DND-41 (cell line): ENCODE measurements at regions not wholly inside any gene's neighbourhood (a gene's known extent, or its start where the extent isn't known, plus 50 kb on each side); places are given as distances from the start of the nearest gene placed in this dataset.

Experiments
- ATAC-seq: fragments of 200-7000 bp; cut with Tn5 transposase; 3 replicates; pipeline ENCODE4 v1.9.1; 2021; ENCODE audit warnings: low read depth; ENCODE audit not compliant: insufficient read depth
- DNase-seq: peaks from one replicate; pipeline ENCODE4 v3.0.0-alpha.2; 2020
- H2AFZ ChIP-seq: 2 replicates; pipeline ENCODE4 v1.6.0; 2012; ENCODE audit warnings: low read depth, low read length
- H3K27ac ChIP-seq: 2 replicates; pipeline ENCODE4 v1.5.1; 2012; ENCODE audit warnings: low read length, inconsistent platforms
- H3K27me3 ChIP-seq: fragments of 200-600 bp; sonication (generic); 2 replicates; pipeline ENCODE4 v1.6.0; 2012; ENCODE audit warnings: low read length, mild to moderate bottlenecking, inconsistent platforms; ENCODE audit not compliant: insufficient read depth, poor library complexity
- H3K36me3 ChIP-seq: 2 replicates; pipeline ENCODE4 v1.5.1; 2012; ENCODE audit warnings: low read length, inconsistent platforms; ENCODE audit not compliant: insufficient read depth
- H3K4me1 ChIP-seq: 2 replicates; pipeline ENCODE4 v1.5.1; 2012; ENCODE audit warnings: mild to moderate bottlenecking, low read length; ENCODE audit not compliant: insufficient read depth
- H3K4me2 ChIP-seq: 2 replicates; pipeline ENCODE4 v1.6.0; 2012; ENCODE audit warnings: mild to moderate bottlenecking, moderate library complexity, low read length, inconsistent platforms; ENCODE audit not compliant: insufficient read depth
- H3K4me3 ChIP-seq, 2 experiments: fragments of 200-600 bp in 1 of 2; shearing (Covaris generic) in 1 of 2; 2 replicates each; pipeline ENCODE4 v1.5.1; 2012 to 2016; ENCODE audit warnings: inconsistent platforms in 2 of 2, low read length in 2 of 2, mild to moderate bottlenecking in 2 of 2, low read depth in 1 of 2, moderate library complexity in 1 of 2
- H3K79me2 ChIP-seq: 2 replicates; pipeline ENCODE4 v1.6.0; 2012; ENCODE audit warnings: low read length, inconsistent platforms; ENCODE audit not compliant: insufficient read depth
- H3K9ac ChIP-seq: 2 replicates; pipeline ENCODE4 v1.6.0; 2012; ENCODE audit warnings: low read depth, mild to moderate bottlenecking, inconsistent platforms, low read length, moderate library complexity
- H3K9me3 ChIP-seq: 2 replicates; pipeline ENCODE4 v1.5.1; 2012; ENCODE audit warnings: low read length, moderate library complexity, mild to moderate bottlenecking, inconsistent platforms; ENCODE audit not compliant: insufficient read depth, severe bottlenecking
- H4K20me1 ChIP-seq: 2 replicates; pipeline ENCODE4 v1.6.0; 2012; ENCODE audit warnings: low read length; ENCODE audit not compliant: insufficient read depth
- EZH2 ChIP-seq: IDR thresholded peaks from 3 replicates; pipeline ENCODE4 v1.6.1; 2012; ENCODE audit warnings: borderline replicate concordance, low read depth, mild to moderate bottlenecking, moderate library complexity, low read length, inconsistent platforms; ENCODE audit not compliant: severe bottlenecking
- TF ChIP-seq, protein P1 (sequence below): IDR thresholded peaks from 2 replicates; pipeline ENCODE4 v1.5.1; 2012; ENCODE audit warnings: borderline replicate concordance, low read length, moderate library complexity, mild to moderate bottlenecking; ENCODE audit not compliant: poor library complexity, severe bottlenecking; ENCODE audit errors: extremely low read depth

DNA sequence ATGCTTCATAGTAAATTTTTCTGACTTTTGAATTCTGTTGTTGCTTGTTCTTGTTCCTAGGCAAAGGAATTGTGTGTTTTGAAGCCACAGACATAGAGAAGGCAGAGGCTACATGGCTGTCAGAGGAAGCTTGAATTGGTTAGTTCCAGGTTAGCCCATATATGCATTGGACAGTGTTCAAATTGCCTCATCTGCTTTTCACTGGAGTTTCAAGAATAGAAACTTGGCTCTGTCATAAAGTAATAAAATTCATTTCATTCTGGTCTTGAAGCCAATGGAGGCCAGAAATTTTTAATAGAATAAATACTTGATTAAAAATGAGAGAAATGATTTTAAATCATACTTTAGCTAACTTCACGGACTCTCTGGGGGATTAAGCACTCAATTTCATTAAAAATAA, 178.0 kb downstream of the YIPF5 start:
- no peak for DNase-seq
- no peaks in the 10 kb centered on the region for H3K36me3 ChIP-seq
- no peak overlapping the region for H2AFZ ChIP-seq
- H3K4me3 ChIP-seq, result no peak overlapping the region
- no peak for ATAC-seq
- peaks cover 13% of the 10 kb centered on the region for H3K27me3 ChIP-seq
- no peaks in the 10 kb centered on the region for H3K79me2 ChIP-seq
- H3K9me3 ChIP-seq, result no peaks in the 10 kb centered on the region
- H3K4me2 ChIP-seq, result no peak overlapping the region
- H4K20me1 ChIP-seq, result no peaks in the 10 kb centered on the region
- H3K9ac ChIP-seq, result no peak overlapping the region
- H3K4me1 ChIP-seq, result no peaks in the 10 kb centered on the region
- no peak for TF ChIP-seq EZH2
- TF ChIP-seq, protein P1, sequence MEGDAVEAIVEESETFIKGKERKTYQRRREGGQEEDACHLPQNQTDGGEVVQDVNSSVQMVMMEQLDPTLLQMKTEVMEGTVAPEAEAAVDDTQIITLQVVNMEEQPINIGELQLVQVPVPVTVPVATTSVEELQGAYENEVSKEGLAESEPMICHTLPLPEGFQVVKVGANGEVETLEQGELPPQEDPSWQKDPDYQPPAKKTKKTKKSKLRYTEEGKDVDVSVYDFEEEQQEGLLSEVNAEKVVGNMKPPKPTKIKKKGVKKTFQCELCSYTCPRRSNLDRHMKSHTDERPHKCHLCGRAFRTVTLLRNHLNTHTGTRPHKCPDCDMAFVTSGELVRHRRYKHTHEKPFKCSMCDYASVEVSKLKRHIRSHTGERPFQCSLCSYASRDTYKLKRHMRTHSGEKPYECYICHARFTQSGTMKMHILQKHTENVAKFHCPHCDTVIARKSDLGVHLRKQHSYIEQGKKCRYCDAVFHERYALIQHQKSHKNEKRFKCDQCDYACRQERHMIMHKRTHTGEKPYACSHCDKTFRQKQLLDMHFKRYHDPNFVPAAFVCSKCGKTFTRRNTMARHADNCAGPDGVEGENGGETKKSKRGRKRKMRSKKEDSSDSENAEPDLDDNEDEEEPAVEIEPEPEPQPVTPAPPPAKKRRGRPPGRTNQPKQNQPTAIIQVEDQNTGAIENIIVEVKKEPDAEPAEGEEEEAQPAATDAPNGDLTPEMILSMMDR, result no peak
- no peak overlapping the region for H3K27ac ChIP-seq

DNA sequence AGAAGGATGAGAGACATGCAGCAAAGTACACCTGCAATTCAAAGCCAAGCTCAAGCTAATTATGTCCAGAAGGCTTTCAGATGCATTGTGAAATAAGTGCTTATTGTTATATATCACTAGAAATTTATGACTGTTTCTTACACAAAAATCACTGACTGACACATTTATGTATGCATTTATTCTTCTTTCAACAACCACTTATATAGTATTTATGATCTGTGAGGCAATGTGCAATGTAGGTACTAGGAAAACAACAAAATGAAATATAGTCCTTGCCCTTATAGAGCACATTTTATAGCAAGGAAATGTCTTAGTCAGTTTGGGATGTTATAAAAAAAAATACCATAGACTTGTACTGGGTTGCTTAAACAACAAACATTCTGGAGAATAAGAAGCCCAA, 167.6 kb downstream of the YIPF5 start:
- no peaks in the 10 kb centered on the region for H3K4me1 ChIP-seq
- H4K20me1 ChIP-seq, result no peaks in the 10 kb centered on the region
- H2AFZ ChIP-seq, result no peak overlapping the region
- H3K27me3 ChIP-seq, result peaks cover 2% of the 10 kb centered on the region
- no peaks in the 10 kb centered on the region for H3K79me2 ChIP-seq
- ATAC-seq, result no peak
- no peak overlapping the region for H3K27ac ChIP-seq
- H3K9me3 ChIP-seq, result no peaks in the 10 kb centered on the region
- no peak overlapping the region for H3K4me3 ChIP-seq
- no peak overlapping the region for H3K4me2 ChIP-seq
- H3K36me3 ChIP-seq, result no peaks in the 10 kb centered on the region
- no peak overlapping the region for H3K9ac ChIP-seq
- TF ChIP-seq, protein P1, result no peak
- no peak for TF ChIP-seq EZH2
- no peak for DNase-seq

DNA sequence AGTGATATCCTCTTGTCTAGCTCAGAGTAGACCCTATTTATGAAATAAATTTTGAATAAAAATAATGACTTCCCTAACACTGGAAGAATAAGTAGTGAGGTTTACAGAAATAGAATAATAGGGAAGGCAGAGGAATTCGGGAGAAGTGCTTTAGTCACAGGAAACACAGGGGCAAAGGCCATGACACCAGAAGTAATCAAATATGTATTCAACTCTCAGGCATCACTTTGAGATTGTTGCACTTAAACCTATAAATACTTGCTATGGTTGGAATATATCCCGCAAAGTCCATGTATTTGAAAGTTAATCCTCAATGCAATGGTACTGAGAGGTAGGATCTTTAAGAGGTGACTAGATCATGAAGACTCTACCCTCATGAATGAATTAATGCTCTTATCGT, 166.8 kb downstream of the YIPF5 start:
- H3K27me3 ChIP-seq, result peaks cover 2% of the 10 kb centered on the region
- H3K79me2 ChIP-seq, result no peaks in the 10 kb centered on the region
- no peak for ATAC-seq
- DNase-seq, result no peak
- no peak overlapping the region for H3K27ac ChIP-seq
- H3K4me2 ChIP-seq, result no peak overlapping the region
- no peak for TF ChIP-seq EZH2
- TF ChIP-seq, protein P1, result no peak
- no peak overlapping the region for H3K4me3 ChIP-seq
- H3K4me1 ChIP-seq, result no peaks in the 10 kb centered on the region
- H2AFZ ChIP-seq, result no peak overlapping the region
- H3K36me3 ChIP-seq, result no peaks in the 10 kb centered on the region
- no peaks in the 10 kb centered on the region for H4K20me1 ChIP-seq
- no peaks in the 10 kb centered on the region for H3K9me3 ChIP-seq
- H3K9ac ChIP-seq, result no peak overlapping the region

DNA sequence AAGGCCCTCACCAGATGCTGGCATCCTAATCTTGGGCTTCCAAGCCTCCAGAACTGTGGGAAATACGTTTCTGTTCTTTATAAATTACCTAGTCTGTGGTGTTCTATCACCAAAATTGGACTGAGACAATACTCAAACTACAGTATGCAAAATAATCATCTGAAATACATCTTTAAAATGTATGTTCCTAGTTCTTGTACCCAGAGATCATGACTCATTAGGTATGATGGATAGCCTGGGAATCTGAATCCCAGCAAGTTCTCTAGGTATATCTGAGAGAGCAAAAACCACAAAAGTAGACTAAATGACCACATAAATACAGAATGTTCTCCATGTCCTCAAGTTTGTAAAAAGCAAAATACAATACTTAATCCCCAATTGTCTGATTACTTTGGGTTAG, 166.3 kb downstream of the YIPF5 start:
- H3K9ac ChIP-seq, result no peak overlapping the region
- H3K4me3 ChIP-seq, result no peak overlapping the region
- no peaks in the 10 kb centered on the region for H4K20me1 ChIP-seq
- ATAC-seq (no peak), DNase-seq (no peak)
- H3K4me2 ChIP-seq, result no peak overlapping the region
- TF ChIP-seq, protein P1, result no peak
- TF ChIP-seq EZH2, result no peak
- no peak overlapping the region for H2AFZ ChIP-seq
- no peak overlapping the region for H3K27ac ChIP-seq
- H3K36me3 ChIP-seq, result no peaks in the 10 kb centered on the region
- H3K4me1 ChIP-seq, result no peaks in the 10 kb centered on the region
- H3K9me3 ChIP-seq, result no peaks in the 10 kb centered on the region
- H3K27me3 ChIP-seq, result peaks cover 2% of the 10 kb centered on the region
- H3K79me2 ChIP-seq, result no peaks in the 10 kb centered on the region
